ENCODE measurements at regions not wholly inside any gene's neighbourhood (a gene's known extent, or its start where the extent isn't known, plus 50 kb on each side); places are given as distances from the start of the nearest gene placed in this dataset.

DNA sequence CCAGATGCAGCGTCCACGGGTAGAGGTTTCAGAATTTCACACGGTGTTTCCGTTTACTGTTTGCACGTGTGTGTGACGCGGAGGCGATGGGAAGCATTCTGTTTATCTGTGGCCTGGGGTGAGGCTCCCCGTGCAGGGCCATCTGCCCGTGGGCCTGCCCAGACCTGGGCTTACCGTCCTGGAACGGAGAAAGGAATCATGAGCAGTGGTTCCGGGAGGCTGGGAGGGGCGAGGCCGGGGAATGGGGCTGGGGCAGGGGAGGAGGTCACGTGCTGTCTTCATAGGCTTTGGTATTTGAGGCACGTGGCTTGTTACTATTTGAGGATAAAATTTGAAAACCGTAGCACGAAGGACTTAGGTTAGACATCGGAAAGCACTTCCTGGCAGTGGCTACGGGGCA, 77.9 kb downstream of the RTP5 start:
- TF ChIP-seq, protein P1, sequence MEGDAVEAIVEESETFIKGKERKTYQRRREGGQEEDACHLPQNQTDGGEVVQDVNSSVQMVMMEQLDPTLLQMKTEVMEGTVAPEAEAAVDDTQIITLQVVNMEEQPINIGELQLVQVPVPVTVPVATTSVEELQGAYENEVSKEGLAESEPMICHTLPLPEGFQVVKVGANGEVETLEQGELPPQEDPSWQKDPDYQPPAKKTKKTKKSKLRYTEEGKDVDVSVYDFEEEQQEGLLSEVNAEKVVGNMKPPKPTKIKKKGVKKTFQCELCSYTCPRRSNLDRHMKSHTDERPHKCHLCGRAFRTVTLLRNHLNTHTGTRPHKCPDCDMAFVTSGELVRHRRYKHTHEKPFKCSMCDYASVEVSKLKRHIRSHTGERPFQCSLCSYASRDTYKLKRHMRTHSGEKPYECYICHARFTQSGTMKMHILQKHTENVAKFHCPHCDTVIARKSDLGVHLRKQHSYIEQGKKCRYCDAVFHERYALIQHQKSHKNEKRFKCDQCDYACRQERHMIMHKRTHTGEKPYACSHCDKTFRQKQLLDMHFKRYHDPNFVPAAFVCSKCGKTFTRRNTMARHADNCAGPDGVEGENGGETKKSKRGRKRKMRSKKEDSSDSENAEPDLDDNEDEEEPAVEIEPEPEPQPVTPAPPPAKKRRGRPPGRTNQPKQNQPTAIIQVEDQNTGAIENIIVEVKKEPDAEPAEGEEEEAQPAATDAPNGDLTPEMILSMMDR (conservative IDR thresholded peaks at IDR 0.05 in 1 of 2, IDR thresholded peaks at IDR 0.05 in 1 of 2; ENCODE audit: low read depth in 1 of 2, low read length in 2 of 2): no peak
- TF ChIP-seq EZH2 (IDR thresholded peaks at IDR 0.05; ENCODE audit: low read length, missing control alignments): no peak

Data from fibroblast of lung (primary cell).